AG04450 (cell line): ENCODE measurements at regions not wholly inside any gene's neighbourhood (a gene's known extent, or its start where the extent isn't known, plus 50 kb on each side); places are given as distances from the start of the nearest gene placed in this dataset.

ENCODE experiments used
- CTCF ChIA-PET: fragments of 300-600, 350-600 bp; formaldehyde crosslinking; extraction: SDS; loops from one replicate; lab custom pipeline; 2022; ENCODE audit warnings: antibody characterized with exemption, inconsistent platforms; lab: Charles Lee
- POLR2A ChIA-PET: fragments of 350-600 bp; formaldehyde crosslinking; extraction: SDS; loops from one replicate; lab custom pipeline; 2021; ENCODE audit warnings: antibody characterized with exemption, inconsistent platforms; lab: Yijun Ruan, JAX
- DNase-seq: peaks from one replicate; pipeline ENCODE4 v3.0.0-alpha.2; 2011; ENCODE audit warnings: low read depth, low spot score
- H3K27ac ChIP-seq: one replicate; pipeline ENCODE4 v1.5.1; 2012; ENCODE audit warnings: low read depth, low read length, control low read depth
- H3K27me3 ChIP-seq: one replicate; pipeline ENCODE4 v1.6.0; 2012; ENCODE audit warnings: low read length; ENCODE audit not compliant: control insufficient read depth, insufficient read depth
- H3K4me3 ChIP-seq: 2 replicates; pipeline ENCODE4 v1.5.1; 2011; ENCODE audit warnings: mild to moderate bottlenecking, low read depth, low read length, control low read depth
- H3K9me3 ChIP-seq: 2 replicates; pipeline ENCODE4 v1.5.1; 2012; ENCODE audit warnings: low read length; ENCODE audit not compliant: control insufficient read depth, insufficient read depth
- CTCF ChIP-seq: IDR thresholded peaks from 2 replicates; pipeline ENCODE4 v1.5.1; 2011; ENCODE audit warnings: low read depth, low read length, control low read depth, inconsistent platforms

DNA sequence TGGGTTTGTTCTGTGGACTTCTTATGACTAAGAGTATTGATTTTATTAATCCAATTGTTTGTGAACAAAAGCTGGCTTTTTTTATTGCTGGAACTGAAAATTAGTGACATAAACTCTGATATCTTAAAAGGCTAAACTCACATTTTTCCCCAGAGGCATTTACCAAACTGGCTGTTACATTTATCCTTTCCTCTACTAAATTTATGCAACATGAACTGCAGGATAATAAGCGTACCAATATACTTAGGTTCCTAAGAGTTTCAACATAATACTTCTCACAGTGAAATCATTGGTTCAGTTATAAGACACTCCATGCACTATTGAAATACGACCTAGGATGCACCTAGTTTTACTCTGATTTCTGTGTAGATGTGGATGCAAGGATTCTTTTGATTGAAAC lies 560.8 kb upstream of the WWC1 start:
- Histone ChIP-seq H3K9me3 (no peaks in the 10 kb centered on the region), H3K27ac (no peak overlapping the region), H3K27me3 (no peaks in the 10 kb centered on the region), H3K4me3 (no peak overlapping the region)
- ChIA-PET POLR2A (interaction anchor here (1.0 to 1.4 kb wide), 4 partner anchors 10 to 31 kb away, joined by 3 to 7 read pairs (median 4); no protein-coding TSS in a partner anchor), CTCF (interaction anchor here (0.7 to 4.8 kb wide), 2 partner anchors 8 to 489 kb away, joined by 3 to 30 read pairs; no protein-coding TSS in a partner anchor)
- no peak for TF ChIP-seq CTCF
- no peak for DNase-seq

- CTCF ChIA-PET = interaction anchor here (0.7 to 4.8 kb wide), 3 partner anchors 9 to 625 kb away, joined by 3 to 30 read pairs (median 3); no protein-coding TSS in a partner anchor
- no peak for DNase-seq
- no peak overlapping the region for H3K27ac ChIP-seq
- no peaks in the 10 kb centered on the region for H3K27me3 ChIP-seq
- POLR2A ChIA-PET = no interaction called here
- H3K9me3 ChIP-seq = no peaks in the 10 kb centered on the region
- no peak overlapping the region for H3K4me3 ChIP-seq
- no peak for TF ChIP-seq CTCF
These were observed 559.5 kb upstream of the WWC1 start for GRCh38 chr5:167731951-167732350.

- no peak overlapping the region for H3K27ac ChIP-seq
- TF ChIP-seq CTCF = no peak
- ChIA-PET CTCF (interaction anchor here (1.0 to 4.8 kb wide), 2 partner anchors 10 to 288 kb away, joined by 3 to 30 read pairs; no protein-coding TSS in a partner anchor), POLR2A (no interaction called here)
- no peak for DNase-seq
- H3K9me3 ChIP-seq = no peaks in the 10 kb centered on the region; the same call in 1 of the 2 replicates
- H3K4me3 ChIP-seq = no peak overlapping the region
- H3K27me3 ChIP-seq = no peaks in the 10 kb centered on the region
These were observed 558.9 kb upstream of the WWC1 start for GRCh38 chr5:167732499-167732898.

DNA sequence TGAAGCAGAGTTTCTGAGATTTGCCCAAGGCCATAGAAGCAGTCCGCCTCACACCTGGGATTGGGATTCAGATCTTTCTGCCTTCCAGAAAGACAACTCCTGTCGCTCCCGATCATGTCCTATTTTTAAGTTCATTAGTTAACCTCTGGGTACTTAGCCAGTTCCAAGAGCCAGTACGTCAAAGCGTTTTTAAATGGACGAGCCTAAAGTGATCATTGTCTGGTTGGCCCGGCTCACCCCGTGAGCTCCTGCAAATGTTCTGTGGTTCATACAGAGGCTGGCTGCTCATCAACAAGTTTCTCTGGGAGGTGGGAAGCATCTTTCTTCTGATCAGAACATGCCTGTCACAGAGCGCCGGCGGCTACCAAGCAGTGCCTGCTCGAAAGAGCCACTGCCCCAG lies 554.5 kb upstream of the WWC1 start:
- H3K27me3 ChIP-seq = no peaks in the 10 kb centered on the region

More for the DNA sequence above, 554.5 kb upstream of the WWC1 start:
- TF ChIP-seq CTCF = no peak
- ChIA-PET POLR2A (no interaction called here), CTCF (no interaction called here)
- no peak for DNase-seq
- no peaks in the 10 kb centered on the region; the same call in 1 of the 2 replicates for H3K9me3 ChIP-seq
- no peak overlapping the region for H3K27ac ChIP-seq
- H3K4me3 ChIP-seq = no peak overlapping the region
